Transverse colon (tissue), 4 donors: ENCODE measurements at regions not wholly inside any gene's neighbourhood (a gene's known extent, or its start where the extent isn't known, plus 50 kb on each side); places are given as distances from the start of the nearest gene placed in this dataset.

Experiments used
- DNase-seq: peaks from one replicate; pipeline ENCODE4 v3.0.0-alpha.2; 2019
- H3K27ac ChIP-seq, 4 donors: fragments of 200-600 bp; sonication (generic); 2 replicates each; pipeline ENCODE4 v1.5.1; 2016 to 2018; ENCODE audit warnings: inconsistent platforms in 4 of 4
- H3K27me3 ChIP-seq: fragments of 200-600 bp; sonication (generic); 2 replicates; pipeline ENCODE4 v1.5.1; 2017; ENCODE audit warnings: inconsistent platforms
- H3K36me3 ChIP-seq, 4 donors: fragments of 200-600 bp; sonication (generic); 2 replicates each; pipeline ENCODE4 v1.5.1; 2017 to 2019; ENCODE audit warnings: inconsistent platforms in 4 of 4
- H3K4me1 ChIP-seq, 4 donors: fragments of 200-600 bp; sonication (generic); 2 replicates each; pipeline ENCODE4 v1.5.1; 2017 to 2020; ENCODE audit warnings: inconsistent platforms in 4 of 4
- H3K4me3 ChIP-seq, 4 donors: fragments of 200-600 bp; sonication (generic); 1 replicate in 1 of 4; 2 replicates in 3 of 4; pipeline versions ENCODE4 v1.5.1 to v1.6.1; 2017 to 2019; ENCODE audit warnings: inconsistent platforms in 4 of 4
- H3K9me3 ChIP-seq, 2 donors: fragments of 200-600 bp; sonication (generic); 2 replicates each; pipeline ENCODE4 v1.5.1; 2017 to 2019; ENCODE audit warnings: inconsistent platforms in 2 of 2
- CTCF ChIP-seq, 5 experiments: fragments of 200-600 bp in 3 of 5; fragments of 450-650 bp in 2 of 5; sonication (generic) in 3 of 5; IDR thresholded peaks; 1 replicate in 2 of 5; 2 replicates in 3 of 5; pipeline ENCODE4 v1.5.1; 2016 to 2017; ENCODE audit warnings: antibody characterized with exemption in 5 of 5, inconsistent platforms in 3 of 5, mild to moderate bottlenecking in 2 of 5, moderate library complexity in 1 of 5
- EP300 ChIP-seq: sonication (generic); formaldehyde crosslinking; IDR thresholded peaks from one replicate; pipeline ENCODE4 v1.6.1; 2017; ENCODE audit warnings: antibody characterized with exemption, low read depth
- POLR2A ChIP-seq: fragments of 450-650 bp; IDR thresholded peaks from one replicate; pipeline ENCODE4 v1.6.1; 2016; ENCODE audit warnings: antibody characterized with exemption, mild to moderate bottlenecking, moderate library complexity
- POLR2AphosphoS5 ChIP-seq, 3 donors: sonication (generic); formaldehyde crosslinking; IDR thresholded peaks; one replicate each; pipeline ENCODE4 v1.6.1; 2016; ENCODE audit warnings: antibody characterized with exemption in 3 of 3
- WGBS, 2 donors: methylation state at CpG; one replicate each; pipeline ENCODE4 v1.1.5; 2018; ENCODE audit warnings: low coverage in 1 of 2; 5-methylcytosine and 5-hydroxymethylcytosine counted together
- in situ Hi-C, 4 donors: fragments of 200-750 bp; cut with MboI; loops; one replicate each; pipeline versions ENCODE4 v1.15.0 to v1.15.1; 2017; ENCODE audit warnings: low sequenced_read_pairs in 3 of 4, low pct_ligation_motif_present in 1 of 4, low pct_unique_long_range_greater_than_20kb in 1 of 4
- intact Hi-C: fragments of 100-400 bp; cut with DNase I; formaldehyde crosslinking; loops from one replicate; pipeline ENCODE4 v1.15.1; 2023; ENCODE audit warnings: low total_unique reads

- Histone ChIP-seq H3K4me1 (peaks cover 0 to 4% (median 0%) of the 10 kb centered on the region in 4 donors), H3K4me3 (no peak overlapping the region), H3K27ac (no peak overlapping the region), H3K36me3 (no peaks in the 10 kb centered on the region), H3K9me3 (no peaks in the 10 kb centered on the region), H3K27me3 (no peaks in the 10 kb centered on the region)
- no peak for DNase-seq
- TF ChIP-seq EP300 (no peak), POLR2A (no peak), CTCF (IDR thresholded peaks at IDR 0.05) (no peak), POLR2AphosphoS5 (IDR thresholded peaks at IDR 0.05) (no peak)
- intact Hi-C loops: no loop called here
- WGBS, 2 donors: 86 to 91% methylated on average over 1 of the region's 1 CpG
- in situ Hi-C loops: no loop called here
These were observed 581.5 kb downstream of the PLCL1 start for GRCh38 chr2:198385856-198386255.

- Histone ChIP-seq H3K27me3 (no peaks in the 10 kb centered on the region), H3K36me3 (no peaks in the 10 kb centered on the region), H3K9me3 (no peaks in the 10 kb centered on the region), H3K4me1 (peaks cover 0 to 4% (median 0%) of the 10 kb centered on the region in 4 donors), H3K27ac (no peak overlapping the region), H3K4me3 (no peak overlapping the region)
- in situ Hi-C loops (no loop called here), intact Hi-C loops (no loop called here)
- TF ChIP-seq CTCF (IDR thresholded peaks at IDR 0.05) (no peak), POLR2AphosphoS5 (IDR thresholded peaks at IDR 0.05) (no peak), POLR2A (no peak), EP300 (no peak)
- no peak for DNase-seq
- 76 to 78% methylated on average over 4 of the region's 4 CpGs for WGBS, 2 donors
These were observed 580.9 kb downstream of the PLCL1 start for GRCh38 chr2:198385326-198385725.

GRCh38 chr2:198383392-198383791 is 579.0 kb downstream of the PLCL1 start:
- Histone ChIP-seq H3K27ac (no peak overlapping the region), H3K4me3 (no peak overlapping the region), H3K9me3 (no peaks in the 10 kb centered on the region), H3K27me3 (no peaks in the 10 kb centered on the region), H3K36me3 (no peaks in the 10 kb centered on the region), H3K4me1 (peaks cover 0 to 4% (median 0%) of the 10 kb centered on the region in 4 donors)
- in situ Hi-C loops: no loop called here
- TF ChIP-seq POLR2AphosphoS5 (IDR thresholded peaks at IDR 0.05): no peak
- no peak for TF ChIP-seq POLR2A
- no peak for TF ChIP-seq EP300
- TF ChIP-seq CTCF (IDR thresholded peaks at IDR 0.05): no peak
- intact Hi-C loops: no loop called here
- DNase-seq: no peak

- H3K9me3 ChIP-seq: no peaks in the 10 kb centered on the region
- peaks cover 0 to 4% (median 0%) of the 10 kb centered on the region in 4 donors for H3K4me1 ChIP-seq
- in situ Hi-C loops: no loop called here
- intact Hi-C loops: no loop called here
- no peaks in the 10 kb centered on the region for H3K27me3 ChIP-seq
- no peak for DNase-seq
- TF ChIP-seq CTCF (IDR thresholded peaks at IDR 0.05) (no peak), EP300 (no peak), POLR2AphosphoS5 (IDR thresholded peaks at IDR 0.05) (no peak), POLR2A (no peak)
- no peak overlapping the region for H3K4me3 ChIP-seq
- no peak overlapping the region for H3K27ac ChIP-seq
- H3K36me3 ChIP-seq: no peaks in the 10 kb centered on the region
These were observed 578.4 kb downstream of the PLCL1 start for GRCh38 chr2:198382811-198383210.
